IPS DF 4.7 (cell line): ENCODE measurements at regions not wholly inside any gene's neighbourhood (a gene's known extent, or its start where the extent isn't known, plus 50 kb on each side); places are given as distances from the start of the nearest gene placed in this dataset.

Source experiments
- DNase-seq: peaks from one replicate; pipeline ENCODE4 v3.0.0-alpha.2; 2013; ENCODE audit warnings: low spot score; ENCODE audit errors: extremely low read depth

- no peak for DNase-seq
These were observed 102.8 kb upstream of the TFAP2D start for GRCh38 chr6:50610562-50610961.

- DNase-seq: no peak
These were observed 77.9 kb upstream of the TFAP2D start for GRCh38 chr6:50635429-50635828.

- DNase-seq: no peak
These were observed 76.1 kb upstream of the TFAP2D start for GRCh38 chr6:50637267-50637666.

GRCh38 chr6:50649086-50649485 lies 64.2 kb upstream of the TFAP2D start:
- DNase-seq: no peak

GRCh38 chr6:50653253-50653652 lies 60.1 kb upstream of the TFAP2D start:
- no peak for DNase-seq

GRCh38 chr6:50654155-50654554 lies 59.2 kb upstream of the TFAP2D start:
- DNase-seq: no peak

GRCh38 chr6:50655848-50656453 lies 57.4 kb upstream of the TFAP2D start:
- no peak for DNase-seq

- DNase-seq: no peak
These were observed 55.8 kb upstream of the TFAP2D start for GRCh38 chr6:50657513-50657912.

GRCh38 chr6:50658561-50658960 lies 54.8 kb upstream of the TFAP2D start:
- no peak for DNase-seq

GRCh38 chr6:50661636-50662035 lies 51.7 kb upstream of the TFAP2D start:
- no peak for DNase-seq
